ENCODE measurements at regions not wholly inside any gene's neighbourhood (a gene's known extent, or its start where the extent isn't known, plus 50 kb on each side); places are given as distances from the start of the nearest gene placed in this dataset.

DNA sequence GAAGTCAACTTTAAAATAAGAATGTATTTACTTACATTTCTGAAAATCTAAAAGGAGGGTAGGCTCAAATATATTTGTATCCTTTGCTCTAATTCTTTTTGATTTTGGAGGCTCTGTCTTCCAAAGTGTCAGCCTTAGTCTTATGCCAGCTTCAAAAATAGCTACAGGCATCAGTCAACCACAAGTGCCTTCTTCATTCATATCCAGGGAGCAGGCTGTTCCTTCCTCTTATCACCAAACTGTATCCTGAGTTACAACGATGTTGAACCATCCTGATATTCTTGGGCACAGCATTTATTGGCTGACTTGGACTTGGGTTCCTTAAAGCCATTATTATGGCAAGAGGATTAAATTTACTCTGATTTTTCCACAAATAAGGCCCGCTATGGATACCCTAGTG, 1161.3 kb downstream of the PCDH17 start:
- TF ChIP-seq POLR2AphosphoS5 (IDR thresholded peaks at IDR 0.05; ENCODE audit: low read depth) (no peak), CTCF (conservative IDR thresholded peaks at IDR 0.05; ENCODE audit: low read depth in 2 of 2) (no peak), EZH2 (IDR thresholded peaks at IDR 0.05; ENCODE audit: low read depth, unreplicated experiment) (no peak)

Measured in GM23338 (cell line).